HepG2 (cell line): ENCODE measurements at regions not wholly inside any gene's neighbourhood (a gene's known extent, or its start where the extent isn't known, plus 50 kb on each side); places are given as distances from the start of the nearest gene placed in this dataset.

ENCODE experiments used
- BCL6 ChIP-seq: IDR thresholded peaks from 2 replicates; pipeline ENCODE4 v1.6.1; 2016; ENCODE audit warnings: missing genetic modification reagents, missing compliant biosample characterization
- BHLHE40 ChIP-seq: IDR thresholded peaks from 2 replicates; pipeline ENCODE4 v1.6.1; 2011; ENCODE audit warnings: low read length, improper control_type of control experiment
- CREBL2 ChIP-seq: sonication (generic); formaldehyde crosslinking; IDR thresholded peaks from 2 replicates; pipeline ENCODE4 v1.8.1; 2023; ENCODE audit warnings: missing genetic modification reagents, mild to moderate bottlenecking, borderline replicate concordance
- CSRNP2 ChIP-seq: sonication (generic); formaldehyde crosslinking; conservative IDR thresholded peaks from 2 replicates; pipeline ENCODE4 v1.8.0; 2022; ENCODE audit warnings: low read depth, missing genetic modification reagents
- EHMT2 ChIP-seq: fragments of 200-600 bp; sonication (generic); IDR thresholded peaks from 2 replicates; pipeline ENCODE4 v1.7.0; 2017; ENCODE audit warnings: antibody characterized with exemption, low read depth, low read length, borderline replicate concordance
- FOXA1 ChIP-seq, 2 experiments: fragments of 450-650 bp in 1 of 2; sonication (generic) in 1 of 2; formaldehyde crosslinking in 1 of 2; IDR thresholded peaks; 2 replicates each; pipeline versions ENCODE4 v1.4.0 to v1.6.1; 2016 to 2020; ENCODE audit warnings: missing genetic modification reagents in 1 of 2
- FOXA3 ChIP-seq: IDR thresholded peaks from 2 replicates; pipeline ENCODE4 v1.6.1; 2016; ENCODE audit warnings: missing genetic modification reagents, missing compliant biosample characterization
- GABPA ChIP-seq, 2 experiments: IDR thresholded peaks; 2 replicates each; pipeline ENCODE4 v1.6.1; 2011 to 2016; ENCODE audit warnings: low read depth in 2 of 2, low read length in 1 of 2, missing biosample characterization in 1 of 2, missing genetic modification characterization in 1 of 2
- GLMP ChIP-seq: sonication (generic); formaldehyde crosslinking; IDR thresholded peaks from 2 replicates; pipeline ENCODE4 v1.9.0; 2021; ENCODE audit warnings: missing genetic modification reagents, mild to moderate bottlenecking, borderline replicate concordance
- HHEX ChIP-seq: IDR thresholded peaks from 2 replicates; pipeline ENCODE4 v1.6.1; 2016; ENCODE audit warnings: control low read depth
- HNRNPK ChIP-seq: fragments of 200-400 bp; formaldehyde crosslinking; IDR thresholded peaks from 2 replicates; pipeline ENCODE4 v1.6.1; 2018; ENCODE audit warnings: low read length, low read depth, moderate library complexity, mild to moderate bottlenecking; ENCODE audit not compliant: poor library complexity, severe bottlenecking
- KDM2A ChIP-seq: sonication (generic); formaldehyde crosslinking; IDR thresholded peaks from 2 replicates; pipeline ENCODE4 v1.4.0; 2020; ENCODE audit warnings: low read depth, missing genetic modification reagents, borderline replicate concordance
- MIER3 ChIP-seq: IDR thresholded peaks from 2 replicates; pipeline ENCODE4 v1.6.1; 2016; ENCODE audit warnings: missing compliant biosample characterization, borderline replicate concordance
- NR2F2 ChIP-seq: IDR thresholded peaks from 2 replicates; pipeline ENCODE4 v1.6.1; 2012; ENCODE audit warnings: low read depth, inconsistent platforms, borderline replicate concordance
- RARA ChIP-seq: IDR thresholded peaks from 2 replicates; pipeline ENCODE4 v1.6.1; 2016; ENCODE audit warnings: missing genetic modification reagents, missing compliant biosample characterization
- SAP130 ChIP-seq: IDR thresholded peaks from 2 replicates; pipeline ENCODE4 v1.6.1; 2016; ENCODE audit warnings: low read depth
- SYNCRIP ChIP-seq: fragments of 200-400 bp; formaldehyde crosslinking; IDR thresholded peaks from 2 replicates; pipeline ENCODE4 v1.6.1; 2018; ENCODE audit warnings: mild to moderate bottlenecking, low read depth, low read length; ENCODE audit not compliant: insufficient read depth
- THAP11 ChIP-seq: IDR thresholded peaks from 2 replicates; pipeline ENCODE4 v1.6.1; 2016; ENCODE audit warnings: missing biosample characterization, missing genetic modification reagents
- UBTF ChIP-seq: sonication (generic); formaldehyde crosslinking; IDR thresholded peaks from 2 replicates; pipeline ENCODE4 v1.4.0; 2020; ENCODE audit warnings: mild to moderate bottlenecking, missing genetic modification reagents
- ZBTB49 ChIP-seq: sonication (generic); formaldehyde crosslinking; IDR thresholded peaks from 2 replicates; pipeline ENCODE4 v1.4.0; 2020; ENCODE audit warnings: missing genetic modification reagents, borderline replicate concordance
- ZMAT5 ChIP-seq: sonication (generic); formaldehyde crosslinking; IDR thresholded peaks from 2 replicates; pipeline ENCODE4 v1.5.0; 2020; ENCODE audit warnings: mild to moderate bottlenecking, low read depth, missing genetic modification reagents, borderline replicate concordance
- ZNF333 ChIP-seq: sonication (generic); formaldehyde crosslinking; IDR thresholded peaks from 2 replicates; pipeline ENCODE4 v1.4.0; 2020; ENCODE audit warnings: mild to moderate bottlenecking, missing genetic modification reagents, borderline replicate concordance
- ZNF782 ChIP-seq: sonication (generic); formaldehyde crosslinking; IDR thresholded peaks from 2 replicates; pipeline ENCODE4 v1.4.0; 2020; ENCODE audit warnings: missing genetic modification reagents, mild to moderate bottlenecking, borderline replicate concordance

- TF ChIP-seq CSRNP2 (no peak), BCL6 (peak; percentile 75), ZNF333 (CRISPR knock-in tag) (no peak), UBTF (CRISPR knock-in tag) (no peak), BHLHE40 (peak; percentile 90), KDM2A (no peak), CREBL2 (CRISPR knock-in tag) (no peak), ZMAT5 (CRISPR knock-in tag) (no peak), NR2F2 (no peak), ZNF782 (CRISPR knock-in tag) (no peak), GABPA (IDR thresholded peaks at IDR 0.05; ENCODE audit: low read depth, low read length) (no peak), GABPA (CRISPR knock-in tag; IDR thresholded peaks at IDR 0.05; ENCODE audit: low read depth) (no peak), FOXA1 (IDR thresholded peaks at IDR 0.05) (no peak), FOXA1 (CRISPR knock-in tag; IDR thresholded peaks at IDR 0.05) (peak; percentile 64), THAP11 (CRISPR knock-in tag) (no peak), SYNCRIP (no peak), HHEX (0 out of 2 replicates have a peak, but pooled peaks have one; percentile 22), RARA (CRISPR knock-in tag) (0 out of 2 replicates have a peak, but pooled peaks have one; percentile 14), ZBTB49 (CRISPR knock-in tag) (no peak), GLMP (CRISPR knock-in tag) (no peak), MIER3 (CRISPR knock-in tag) (0 out of 2 replicates have a peak, but pooled peaks have one; percentile 24), EHMT2 (no peak), SAP130 (CRISPR knock-in tag) (no peak), HNRNPK (no peak), FOXA3 (peak; percentile 72)
Measured at GRCh38 chr4:52368895-52369294, 290.2 kb downstream of the USP46 start (continued).
